CD4-positive, alpha-beta T cell treated with Interleukin-12 subunit alpha and Interleukin-12 subunit beta, for 1 hour (primary cell): ENCODE measurements at regions not wholly inside any gene's neighbourhood (a gene's known extent, or its start where the extent isn't known, plus 50 kb on each side); places are given as distances from the start of the nearest gene placed in this dataset.

Source experiments
- DNase-seq: peaks from one replicate; pipeline ENCODE4 v3.0.0-alpha.2; 2020

- no peak for DNase-seq
These were observed 81.9 kb upstream of the ATF7IP start for GRCh38 chr12:14283489-14284144.

- no peak for DNase-seq
These were observed 81.2 kb upstream of the ATF7IP start for GRCh38 chr12:14284184-14284722.

- no peak for DNase-seq
These were observed 75.9 kb upstream of the ATF7IP start for GRCh38 chr12:14289601-14290000.

- no peak for DNase-seq
These were observed 74.5 kb upstream of the ATF7IP start for GRCh38 chr12:14290951-14291350.

- DNase-seq, result no peak
These were observed 61.8 kb upstream of the ATF7IP start for GRCh38 chr12:14303661-14304155.

- DNase-seq, result no peak
These were observed 58.5 kb upstream of the ATF7IP start for GRCh38 chr12:14307004-14307403.

- DNase-seq, result no peak
These were observed 57.0 kb upstream of the ATF7IP start for GRCh38 chr12:14308516-14308915.

- DNase-seq, result no peak
These were observed 54.6 kb upstream of the ATF7IP start for GRCh38 chr12:14310866-14311265.

GRCh38 chr12:14313379-14314138 is 51.9 kb upstream of the ATF7IP start:
- DNase-seq, result no peak

- no peak for DNase-seq
These were observed 50.7 kb upstream of the ATF7IP start for GRCh38 chr12:14314801-14315200.

GRCh38 chr12:14315501-14315900 is 50.0 kb upstream of the ATF7IP start:
- no peak for DNase-seq
